ENCODE measurements at regions not wholly inside any gene's neighbourhood (a gene's known extent, or its start where the extent isn't known, plus 50 kb on each side); places are given as distances from the start of the nearest gene placed in this dataset.

DNA sequence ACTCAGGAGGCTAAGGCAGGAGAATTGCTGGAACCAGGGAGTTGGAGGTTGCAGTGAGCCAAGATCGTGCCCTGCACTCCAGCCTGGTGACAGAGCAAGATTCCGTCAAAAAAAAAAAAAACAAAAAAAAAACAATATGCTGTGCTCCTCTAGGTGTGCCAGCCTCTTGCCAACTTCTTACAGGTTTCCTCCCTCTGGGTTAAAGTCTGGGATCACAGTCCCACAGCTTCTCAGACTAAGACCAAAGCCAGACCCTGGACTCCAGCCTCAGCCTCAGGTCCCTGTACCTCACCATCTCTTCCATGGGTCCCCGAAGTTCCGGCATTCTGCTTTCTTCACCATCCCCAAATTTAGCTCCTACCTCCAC is 180.8 kb upstream of the MVB12B start:
- intact Hi-C loops (cut with micrococcal nuclease) = loop anchor here (2.0 kb wide), 1 partner anchor 345 kb away; no protein-coding TSS in a partner anchor
- Histone ChIP-seq H3K9me3 (ENCODE audit: control insufficient read depth in 1 of 2, low read length in 2 of 2) (no peaks in the 10 kb centered on the region), H3K27ac (ENCODE audit: low read depth, low read length) (no peak overlapping the region), H3K36me3 (ENCODE audit: insufficient read depth, low read length) (no peaks in the 10 kb centered on the region), H3K4me1 (ENCODE audit: insufficient read depth, low read length) (no peaks in the 10 kb centered on the region), H3K4me3 (ENCODE audit: low read length in 2 of 2) (no peak overlapping the region), H3K27me3 (ENCODE audit: insufficient read depth, low read length) (no peaks in the 10 kb centered on the region)
- ChIA-PET POLR2A (ENCODE audit: partially characterized antibody) (no interaction called here), CTCF (ENCODE audit: partially characterized antibody) (interaction anchor here (0.9 kb wide), 1 partner anchor 344 kb away, joined by 3 read pairs; no protein-coding TSS in a partner anchor)
- peaks cover 22 to 43% of the 10 kb centered on the region in 2 donors for H3K27me3 Mint-ChIP-seq
- H3K9me3 Mint-ChIP-seq = peaks cover 0 to 9% (median under 1%) of the 10 kb centered on the region in 8 donors
- no peaks in the 10 kb centered on the region for H3K36me3 Mint-ChIP-seq
- H3K4me3 Mint-ChIP-seq = no peak overlapping the region
- no peak overlapping the region for H3K27ac Mint-ChIP-seq
- H3K4me1 Mint-ChIP-seq = peaks cover 0 to 4% (median 1%) of the 10 kb centered on the region in 4 donors
- no peak for DNase-seq

DNA sequence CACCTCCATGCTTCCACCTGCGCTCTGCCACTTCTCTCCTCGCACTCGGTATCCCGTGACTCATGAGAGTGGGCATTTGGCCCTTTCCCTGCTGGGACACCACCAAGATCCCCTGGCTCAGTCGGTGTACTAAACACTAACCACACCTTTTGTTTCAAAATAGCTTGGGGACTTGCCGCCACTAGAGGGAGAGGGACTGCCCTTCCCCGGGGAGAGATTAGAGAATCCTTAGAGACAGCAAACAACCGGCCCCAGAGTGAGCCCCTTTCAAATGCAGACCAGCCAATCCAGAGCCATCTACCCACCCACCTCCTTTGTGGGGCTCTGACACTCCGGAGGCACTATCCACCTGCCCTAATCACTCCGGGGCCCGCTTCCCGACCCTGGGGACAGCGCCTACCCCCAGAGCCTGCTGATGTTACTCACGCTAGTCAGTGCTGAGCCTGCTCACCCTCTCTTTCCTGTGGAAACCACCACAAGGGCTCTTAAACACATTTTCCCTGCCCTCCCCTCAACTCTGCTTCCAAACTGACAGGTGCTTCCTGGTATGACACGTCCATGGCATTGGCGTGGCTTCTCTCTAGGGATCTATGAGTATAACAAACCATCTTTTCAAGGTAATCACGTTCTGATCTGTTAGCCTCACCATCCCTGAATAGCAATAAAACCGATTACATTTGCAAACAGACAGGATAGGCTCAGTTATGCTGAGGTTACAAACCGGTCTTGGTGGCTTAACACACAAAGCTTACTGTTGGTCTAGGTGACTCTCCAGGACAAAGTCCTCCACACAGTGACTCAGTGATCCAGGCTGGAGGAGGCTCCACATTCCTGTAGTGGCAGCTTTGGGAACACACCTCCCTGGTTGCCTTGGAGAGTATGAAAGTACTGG is 180.1 kb upstream of the MVB12B start:
- Histone ChIP-seq H3K27me3 (ENCODE audit: insufficient read depth, low read length) (no peaks in the 10 kb centered on the region), H3K27ac (ENCODE audit: low read depth, low read length) (no peak overlapping the region), H3K4me1 (ENCODE audit: insufficient read depth, low read length) (no peaks in the 10 kb centered on the region), H3K9me3 (ENCODE audit: control insufficient read depth in 1 of 2, low read length in 2 of 2) (no peaks in the 10 kb centered on the region), H3K4me3 (ENCODE audit: low read length in 2 of 2) (no peak overlapping the region), H3K36me3 (ENCODE audit: insufficient read depth, low read length) (no peaks in the 10 kb centered on the region)
- intact Hi-C loops (cut with micrococcal nuclease) = loop anchor here (2.0 kb wide), 1 partner anchor 344 kb away; no protein-coding TSS in a partner anchor
- H3K36me3 Mint-ChIP-seq = no peaks in the 10 kb centered on the region
- POLR2A ChIA-PET (ENCODE audit: partially characterized antibody) = no interaction called here
- H3K4me1 Mint-ChIP-seq = peaks cover 0 to 4% (median 1%) of the 10 kb centered on the region in 4 donors
- H3K4me3 Mint-ChIP-seq = peak overlapping the region in 2 of 8 donors; percentile 4 to 14
- CTCF ChIA-PET (ENCODE audit: partially characterized antibody) = interaction anchor here (0.9 kb wide), 1 partner anchor 344 kb away, joined by 3 read pairs; no protein-coding TSS in a partner anchor
- peaks cover 24 to 40% of the 10 kb centered on the region in 2 donors for H3K27me3 Mint-ChIP-seq
- peaks cover 0 to 5% (median 1%) of the 10 kb centered on the region in 8 donors for H3K9me3 Mint-ChIP-seq
- H3K27ac Mint-ChIP-seq = no peak overlapping the region
- DNase-seq = no peak

DNA sequence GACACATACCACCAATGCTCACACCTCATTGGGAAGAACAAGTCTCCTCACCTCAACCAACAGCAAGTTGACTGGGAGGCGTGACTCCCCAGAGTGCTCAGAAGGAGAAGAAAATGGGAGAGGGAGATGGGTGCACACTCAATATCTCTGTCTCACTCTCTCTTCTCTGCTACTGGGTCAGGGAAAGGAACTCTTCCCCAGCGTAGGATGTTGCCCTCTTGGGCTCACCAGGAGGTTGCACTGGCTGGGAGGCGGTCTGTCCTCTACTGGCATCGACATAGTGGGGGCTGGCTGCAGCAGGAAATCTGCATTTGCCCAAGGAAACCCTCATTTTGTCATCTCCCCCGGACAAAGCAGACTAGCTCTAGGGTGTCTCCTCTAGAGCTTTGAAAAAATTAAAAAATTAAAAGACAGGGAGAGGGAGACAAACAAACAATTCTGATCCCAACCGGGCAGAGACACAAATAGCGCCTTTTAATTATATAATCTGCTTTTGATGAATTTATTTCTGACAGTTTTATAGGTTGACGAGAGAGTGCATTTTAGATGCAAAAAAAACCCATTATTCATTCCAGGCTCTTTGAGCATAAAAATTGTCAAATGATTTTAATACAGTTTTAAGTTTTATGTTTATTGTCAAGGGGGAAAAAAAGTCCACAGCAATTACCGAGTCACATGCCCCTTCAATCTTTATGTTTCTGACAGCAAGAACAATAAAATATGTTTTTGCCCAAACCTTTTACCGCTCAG is 179.3 kb upstream of the MVB12B start:
- Histone ChIP-seq H3K27me3 (ENCODE audit: insufficient read depth, low read length) (no peaks in the 10 kb centered on the region), H3K27ac (ENCODE audit: low read depth, low read length) (no peak overlapping the region), H3K36me3 (ENCODE audit: insufficient read depth, low read length) (no peaks in the 10 kb centered on the region), H3K4me1 (ENCODE audit: insufficient read depth, low read length) (no peaks in the 10 kb centered on the region), H3K4me3 (ENCODE audit: low read length in 2 of 2) (no peak overlapping the region), H3K9me3 (ENCODE audit: control insufficient read depth in 1 of 2, low read length in 2 of 2) (no peaks in the 10 kb centered on the region)
- H3K36me3 Mint-ChIP-seq = no peaks in the 10 kb centered on the region
- H3K27me3 Mint-ChIP-seq = peaks cover 21 to 42% of the 10 kb centered on the region in 2 donors
- H3K27ac Mint-ChIP-seq = no peak overlapping the region
- peaks cover 0 to 4% (median 1%) of the 10 kb centered on the region in 4 donors for H3K4me1 Mint-ChIP-seq
- H3K9me3 Mint-ChIP-seq = peaks cover 0 to 3% (median 0%) of the 10 kb centered on the region in 8 donors
- ChIA-PET POLR2A (ENCODE audit: partially characterized antibody) (no interaction called here), CTCF (ENCODE audit: partially characterized antibody) (no interaction called here)
- intact Hi-C loops (cut with micrococcal nuclease) = loop anchor here (2.0 kb wide), 1 partner anchor 343 kb away; no protein-coding TSS in a partner anchor
- DNase-seq = no peak
- no peak overlapping the region for H3K4me3 Mint-ChIP-seq

- H3K4me1 ChIP-seq (ENCODE audit: insufficient read depth, low read length) = no peaks in the 10 kb centered on the region
- H3K4me1 Mint-ChIP-seq = peaks cover 0 to 4% (median 1%) of the 10 kb centered on the region in 4 donors
- peak overlapping the region in 2 of 7 donors; percentile 4 to 38 for H3K27ac Mint-ChIP-seq
- no peak for DNase-seq
- H3K4me3 Mint-ChIP-seq = no peak overlapping the region
- no peaks in the 10 kb centered on the region for H3K9me3 ChIP-seq (ENCODE audit: control insufficient read depth in 1 of 2, low read length in 2 of 2)
- no peaks in the 10 kb centered on the region for H3K36me3 ChIP-seq (ENCODE audit: insufficient read depth, low read length)
- no peaks in the 10 kb centered on the region for H3K27me3 ChIP-seq (ENCODE audit: insufficient read depth, low read length)
- no peaks in the 10 kb centered on the region for H3K36me3 Mint-ChIP-seq
- intact Hi-C loops (cut with micrococcal nuclease) = loop anchor here (2.0 kb wide), 1 partner anchor 343 kb away; no protein-coding TSS in a partner anchor
- POLR2A ChIA-PET (ENCODE audit: partially characterized antibody) = no interaction called here
- CTCF ChIA-PET (ENCODE audit: partially characterized antibody) = no interaction called here
- H3K9me3 Mint-ChIP-seq = peaks cover 0 to 3% (median 0%) of the 10 kb centered on the region in 8 donors
- H3K4me3 ChIP-seq (ENCODE audit: low read length in 2 of 2) = no peak overlapping the region
- H3K27me3 Mint-ChIP-seq = peaks cover 17 to 41% of the 10 kb centered on the region in 2 donors
- H3K27ac ChIP-seq (ENCODE audit: low read depth, low read length) = no peak overlapping the region
Measured at GRCh38 chr9:126147936-126148870, 178.4 kb upstream of the MVB12B start.

GRCh38 chr9:126148994-126149393 is 177.6 kb upstream of the MVB12B start:
- Histone ChIP-seq H3K9me3 (ENCODE audit: control insufficient read depth in 1 of 2, low read length in 2 of 2) (no peaks in the 10 kb centered on the region), H3K4me1 (ENCODE audit: insufficient read depth, low read length) (no peaks in the 10 kb centered on the region), H3K27ac (ENCODE audit: low read depth, low read length) (no peak overlapping the region), H3K36me3 (ENCODE audit: insufficient read depth, low read length) (no peaks in the 10 kb centered on the region), H3K4me3 (ENCODE audit: low read length in 2 of 2) (no peak overlapping the region), H3K27me3 (ENCODE audit: insufficient read depth, low read length) (no peaks in the 10 kb centered on the region)
- CTCF ChIA-PET (ENCODE audit: partially characterized antibody) = no interaction called here
- Mint-ChIP-seq H3K27ac (no peak overlapping the region), H3K9me3 (peaks cover 0 to 3% (median 0%) of the 10 kb centered on the region in 8 donors), H3K36me3 (no peaks in the 10 kb centered on the region), H3K27me3 (peaks cover 17 to 41% of the 10 kb centered on the region in 2 donors), H3K4me1 (peaks cover 0 to 4% (median 1%) of the 10 kb centered on the region in 4 donors), H3K4me3 (no peak overlapping the region)
- POLR2A ChIA-PET (ENCODE audit: partially characterized antibody) = no interaction called here
- intact Hi-C loops (cut with micrococcal nuclease) = no loop called here
- DNase-seq = no peak

DNA sequence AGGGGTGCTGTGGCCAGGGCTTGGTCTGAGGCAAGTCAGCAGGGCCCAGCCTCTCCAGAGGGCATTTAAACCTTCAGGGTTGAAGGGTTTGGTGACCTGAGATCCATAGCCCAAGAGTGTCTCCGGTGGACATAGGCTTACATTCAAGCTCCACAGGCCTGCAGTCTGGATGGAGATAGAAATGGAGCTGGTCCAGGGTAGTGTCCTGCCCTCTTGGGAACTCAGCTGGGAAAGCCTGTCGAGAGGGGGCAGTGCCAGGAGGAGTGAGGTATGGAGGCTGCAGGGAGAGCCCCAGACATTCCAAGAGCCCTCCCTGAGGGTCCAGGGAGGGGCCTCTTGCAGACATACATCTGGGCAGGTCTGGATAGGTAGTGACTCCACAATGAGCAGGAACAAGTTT is 177.0 kb upstream of the MVB12B start:
- H3K4me1 Mint-ChIP-seq = peaks cover 0 to 4% (median 1%) of the 10 kb centered on the region in 4 donors
- ChIA-PET POLR2A (ENCODE audit: partially characterized antibody) (no interaction called here), CTCF (ENCODE audit: partially characterized antibody) (no interaction called here)
- H3K27ac Mint-ChIP-seq = no peak overlapping the region
- Histone ChIP-seq H3K36me3 (ENCODE audit: insufficient read depth, low read length) (no peaks in the 10 kb centered on the region), H3K4me3 (ENCODE audit: low read length in 2 of 2) (no peak overlapping the region), H3K4me1 (ENCODE audit: insufficient read depth, low read length) (no peaks in the 10 kb centered on the region), H3K9me3 (ENCODE audit: control insufficient read depth in 1 of 2, low read length in 2 of 2) (no peaks in the 10 kb centered on the region), H3K27me3 (ENCODE audit: insufficient read depth, low read length) (no peaks in the 10 kb centered on the region), H3K27ac (ENCODE audit: low read depth, low read length) (no peak overlapping the region)
- intact Hi-C loops (cut with micrococcal nuclease) = no loop called here
- no peak overlapping the region for H3K4me3 Mint-ChIP-seq
- DNase-seq = no peak
- H3K27me3 Mint-ChIP-seq = peaks cover 14 to 37% of the 10 kb centered on the region in 2 donors
- peaks cover 0 to 3% (median 0%) of the 10 kb centered on the region in 8 donors for H3K9me3 Mint-ChIP-seq
- no peaks in the 10 kb centered on the region for H3K36me3 Mint-ChIP-seq

All from CD4-positive, alpha-beta memory T cell (primary cell).